HTR-8/SVneo (cell line): ENCODE measurements at regions not wholly inside any gene's neighbourhood (a gene's known extent, or its start where the extent isn't known, plus 50 kb on each side); places are given as distances from the start of the nearest gene placed in this dataset.
A peak's percentile ranks its signal among the peaks of the same experiment; 100 is the strongest.
"Not testable (repeated sequence)": the region's sequence is repeated elsewhere in the genome, so short reads cannot be mapped to it uniquely, and the experiment has no call there.

ENCODE experiments used
- DNase-seq: peaks from one replicate; pipeline ENCODE4 v3.0.0; 2011; ENCODE audit warnings: low spot score, mixed read lengths; ENCODE audit not compliant: insufficient read length
- FAIRE-seq: peaks from 2 replicates; lab custom pipeline; 2011; peaks lifted over from hg19 to GRCh38; lab: Jason Lieb, UNC

DNA sequence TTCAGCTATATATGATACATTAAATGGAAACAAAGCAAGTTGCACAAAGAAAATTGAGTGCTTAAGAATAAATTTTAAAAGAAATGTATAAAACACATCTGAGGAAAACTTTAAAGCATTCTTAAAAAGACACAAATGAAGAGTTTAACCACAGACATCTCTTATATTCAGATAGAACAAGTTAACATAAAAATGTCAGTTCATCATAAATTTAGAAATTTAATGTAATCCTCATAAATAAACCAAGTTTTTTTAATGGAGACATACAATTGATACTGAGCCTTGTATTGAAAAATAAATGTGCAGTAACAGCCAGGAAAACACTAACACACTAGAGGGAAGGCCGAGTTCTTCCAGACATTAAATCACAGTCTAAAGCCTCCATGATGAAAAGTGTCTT is 243.9 kb upstream of the MKLN1 start:
- FAIRE-seq (no peak), DNase-seq (no peak)

DNA sequence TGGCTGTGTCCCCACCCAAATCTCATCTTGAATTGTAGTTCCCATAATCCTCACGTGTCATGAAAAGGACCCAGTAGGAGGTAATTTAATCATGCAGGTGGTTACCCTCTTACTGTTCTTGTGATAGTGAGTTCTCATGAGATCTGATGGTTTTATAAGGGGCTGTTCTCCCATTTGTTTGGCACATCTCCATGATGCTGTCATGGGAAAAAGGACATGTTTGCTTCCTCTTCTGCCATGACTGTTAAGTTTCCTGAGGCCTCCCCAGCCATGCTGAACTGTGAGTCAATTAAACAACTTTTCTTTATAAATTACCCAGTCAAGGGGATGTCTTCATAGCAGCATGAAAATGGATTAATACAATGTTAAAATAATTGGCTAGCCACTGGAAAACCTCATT is 243.3 kb upstream of the MKLN1 start:
- not testable (repeated sequence) for DNase-seq, FAIRE-seq

DNA sequence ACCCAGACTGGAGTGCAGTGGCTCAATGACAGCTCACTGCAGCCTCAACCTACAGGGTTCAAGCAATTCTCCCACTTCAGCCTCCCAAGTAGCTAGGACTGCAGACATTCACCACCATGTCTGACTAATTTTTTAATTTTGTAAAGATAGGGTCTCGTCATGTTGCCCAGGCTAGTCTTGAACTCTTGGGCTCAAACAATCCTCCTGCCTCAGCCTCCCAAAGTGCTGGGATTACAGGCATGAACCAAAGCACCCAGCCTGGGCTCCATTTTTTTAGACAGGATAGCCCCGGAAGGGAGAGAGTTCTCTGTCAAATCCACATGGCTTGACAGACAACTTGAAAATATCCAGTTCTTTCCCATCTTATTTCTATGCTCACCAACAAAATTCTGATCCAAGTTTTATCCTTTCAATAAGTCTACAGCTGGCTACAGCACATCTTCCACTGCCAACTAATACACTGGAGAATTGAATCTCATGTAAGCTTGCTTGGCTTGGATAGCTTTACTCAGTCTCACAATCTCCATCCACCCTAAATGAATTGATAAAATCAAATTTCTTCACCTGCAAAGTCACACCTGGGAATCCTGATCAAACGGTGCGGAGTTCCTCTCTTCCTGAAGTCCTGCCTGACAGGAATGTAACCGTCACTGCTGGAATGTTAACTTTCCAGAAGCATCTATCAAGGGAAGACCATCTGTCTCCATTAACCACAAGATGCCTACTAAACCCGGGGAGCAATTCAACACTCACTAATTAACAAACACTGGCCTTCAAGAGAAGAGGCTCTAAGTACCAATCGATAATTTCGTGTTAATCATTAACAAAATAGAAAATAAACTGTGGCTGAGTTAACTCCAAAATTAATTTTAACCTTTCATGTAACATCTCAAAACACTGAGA is 239.7 kb upstream of the MKLN1 start:
- no peak for DNase-seq
- no peak for FAIRE-seq

DNA sequence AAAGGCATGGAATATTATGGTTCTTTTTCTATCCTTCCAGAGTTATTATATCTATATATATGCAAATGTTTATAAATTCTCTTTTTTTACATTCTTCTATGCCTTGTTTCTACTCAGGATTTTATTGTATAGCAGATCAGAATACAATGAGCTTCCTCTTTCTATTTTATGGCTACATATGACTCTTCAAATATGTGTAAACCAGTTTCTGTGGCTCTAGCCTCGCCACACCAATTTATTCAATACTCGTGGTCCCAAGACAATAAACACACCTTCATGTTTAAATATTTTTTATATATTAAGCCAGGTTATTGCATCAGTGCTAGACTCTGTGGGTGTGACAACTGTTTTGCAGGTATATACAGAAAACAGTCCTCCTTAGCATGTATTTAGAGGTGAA is 237.5 kb upstream of the MKLN1 start:
- FAIRE-seq (no peak), DNase-seq (no peak)

DNA sequence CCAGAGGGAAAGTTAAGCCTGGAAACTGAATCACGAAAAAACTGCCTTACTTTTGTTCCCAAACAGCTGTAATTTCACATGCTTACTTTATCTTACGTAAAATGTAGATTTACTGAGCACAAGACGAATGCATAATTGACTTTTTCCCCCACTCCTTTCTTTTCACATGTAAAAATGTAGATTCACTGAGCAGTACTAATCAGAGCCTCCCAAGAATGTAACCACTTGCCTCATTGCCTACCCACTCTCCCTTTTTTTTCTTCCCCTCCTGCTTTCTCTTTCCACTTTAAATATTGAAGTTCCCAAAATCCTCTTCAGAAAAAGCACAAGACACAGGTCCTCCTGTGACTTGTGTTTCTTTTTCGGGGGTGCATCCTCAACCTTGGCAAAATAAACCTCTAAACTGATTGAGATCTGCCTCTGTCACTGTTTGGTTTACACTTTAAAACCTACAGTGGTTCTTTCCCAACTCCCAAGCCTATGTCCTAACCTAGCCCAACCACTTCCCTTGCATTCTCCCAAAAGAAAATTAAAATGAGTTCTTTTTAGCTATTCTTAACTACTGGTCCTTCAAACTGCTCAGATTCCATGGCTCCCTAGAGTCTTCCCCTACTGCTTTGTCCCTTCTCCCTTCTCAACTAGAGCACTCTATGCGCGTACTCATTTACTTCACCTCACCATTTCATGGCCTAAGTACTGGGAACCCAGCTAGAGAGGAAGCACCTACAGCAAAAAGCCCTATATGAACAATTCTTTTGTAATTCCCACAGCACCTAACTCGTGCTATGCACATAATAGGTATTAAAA is 236.6 kb upstream of the MKLN1 start:
- DNase-seq (no peak), FAIRE-seq (no peak)

DNA sequence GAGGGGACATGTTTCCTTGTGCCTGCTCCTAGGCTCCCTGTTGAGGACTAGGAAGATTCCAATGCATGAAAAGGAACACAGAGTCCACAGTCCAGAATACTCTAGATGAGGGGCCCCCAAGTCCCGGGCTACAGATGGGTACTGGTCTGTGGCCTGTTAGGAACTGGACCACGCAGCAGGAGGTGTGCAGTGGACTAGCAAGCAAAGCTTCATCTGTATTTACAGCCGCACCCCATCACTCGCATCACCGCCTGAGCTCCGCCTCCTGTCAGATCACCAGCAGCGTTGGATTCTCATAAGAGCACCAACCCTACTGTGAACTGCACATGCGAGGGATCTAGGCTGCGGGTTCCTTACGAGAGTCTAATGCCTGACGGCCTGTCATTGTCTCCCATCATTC is 233.0 kb upstream of the MKLN1 start:
- FAIRE-seq: no peak
- DNase-seq: no peak

DNA sequence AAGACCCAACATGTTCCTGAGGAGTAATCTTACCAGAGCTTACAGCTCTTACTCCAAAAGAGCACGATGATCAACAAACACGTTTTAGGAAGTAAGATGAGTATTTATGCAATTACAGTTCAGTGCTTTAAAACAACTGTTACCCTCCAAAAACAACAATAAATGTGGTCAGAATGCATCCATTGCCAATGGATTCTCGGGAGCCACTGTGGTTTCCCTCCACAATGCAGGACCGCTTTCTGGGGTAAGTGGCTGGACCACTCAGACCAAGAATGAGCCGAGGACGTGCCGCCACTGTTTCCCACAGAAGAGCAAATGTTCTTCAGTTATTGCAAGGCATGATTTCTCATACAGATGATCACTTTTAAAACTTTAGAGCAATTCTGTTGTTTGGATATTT is 232.3 kb upstream of the MKLN1 start:
- DNase-seq (no peak), FAIRE-seq (no peak)

DNA sequence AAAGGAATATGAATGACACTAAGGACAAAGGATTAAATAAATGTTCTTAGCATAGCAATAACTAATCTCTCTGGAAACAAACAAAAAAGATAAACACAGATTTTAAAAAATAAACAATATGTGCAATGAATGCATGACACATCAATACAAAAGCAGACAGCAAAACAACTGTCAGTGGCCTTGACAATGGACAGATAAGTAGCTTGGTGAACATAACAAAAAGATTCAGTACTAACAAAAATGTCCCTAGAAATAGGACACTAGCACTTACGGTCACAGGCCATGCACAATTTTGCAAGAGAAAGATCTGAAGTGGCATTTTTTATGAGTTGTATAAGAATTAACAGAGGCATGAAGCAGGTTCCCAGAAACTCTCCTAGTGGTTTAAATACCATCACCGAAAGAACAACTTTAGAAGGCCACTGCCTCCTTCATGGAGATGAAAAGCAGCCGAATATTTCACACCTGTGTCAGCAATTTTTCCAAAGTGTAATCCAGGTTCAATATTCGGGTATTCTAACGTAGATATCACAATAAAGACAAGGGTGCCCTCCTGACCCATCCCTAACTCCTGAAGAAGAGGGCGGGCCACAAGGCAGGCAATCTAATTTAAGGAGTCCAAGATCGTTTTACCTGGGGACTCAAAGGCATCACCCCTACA is 231.3 kb upstream of the MKLN1 start:
- FAIRE-seq: no peak
- no peak for DNase-seq

DNA sequence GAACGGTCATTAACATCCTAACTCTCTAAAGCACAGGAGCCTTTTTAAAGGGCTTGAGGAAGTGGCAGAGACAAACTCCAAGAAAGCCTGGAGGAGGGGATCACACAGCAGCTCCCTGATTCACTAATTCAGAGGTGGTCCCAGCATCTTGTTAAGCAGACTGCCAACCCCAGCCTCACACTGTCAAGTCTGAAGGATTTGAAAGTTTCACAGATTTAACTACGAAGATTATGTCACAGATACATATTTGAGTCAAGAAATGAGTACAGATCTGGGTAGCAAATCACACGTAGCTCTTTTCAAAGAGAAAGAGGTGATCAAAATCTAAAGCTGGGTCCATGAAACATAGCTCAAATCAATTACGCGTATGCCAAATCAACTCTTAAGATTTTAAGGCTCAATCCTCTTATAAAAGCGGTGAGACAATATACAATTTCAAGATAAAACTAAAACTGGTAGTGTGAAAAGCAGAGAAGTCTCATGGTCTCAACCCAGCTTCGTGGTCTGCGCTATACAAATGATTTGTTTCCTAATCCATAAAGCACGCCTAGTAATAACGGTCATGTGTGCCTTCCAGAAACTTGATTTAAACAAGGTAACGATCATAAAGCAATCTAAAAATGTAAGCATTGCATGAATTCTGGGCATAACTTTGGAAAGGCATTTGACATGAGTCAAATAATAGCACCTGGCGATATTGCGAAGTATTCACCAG is 229.9 kb upstream of the MKLN1 start:
- DNase-seq: no peak
- FAIRE-seq: no peak

DNA sequence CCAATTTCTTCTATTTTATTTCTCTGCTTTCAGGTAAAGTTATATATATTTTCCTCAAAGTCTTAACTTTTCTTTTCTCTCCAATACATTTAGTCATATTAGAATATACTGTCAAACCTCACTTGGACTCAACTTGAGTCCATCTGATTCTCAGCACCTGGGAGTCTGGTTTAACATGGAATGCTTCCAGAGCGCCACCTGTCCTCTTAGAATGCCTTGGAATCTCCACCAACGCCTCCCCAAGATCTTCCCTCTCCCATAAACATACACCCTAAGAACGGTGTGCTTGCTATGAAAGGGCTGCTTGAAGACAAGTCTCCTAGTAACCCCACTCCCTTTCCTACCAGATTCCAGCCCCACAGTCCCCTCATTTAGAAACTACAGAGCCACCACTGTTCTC is 229.1 kb upstream of the MKLN1 start:
- no peak for FAIRE-seq

DNA sequence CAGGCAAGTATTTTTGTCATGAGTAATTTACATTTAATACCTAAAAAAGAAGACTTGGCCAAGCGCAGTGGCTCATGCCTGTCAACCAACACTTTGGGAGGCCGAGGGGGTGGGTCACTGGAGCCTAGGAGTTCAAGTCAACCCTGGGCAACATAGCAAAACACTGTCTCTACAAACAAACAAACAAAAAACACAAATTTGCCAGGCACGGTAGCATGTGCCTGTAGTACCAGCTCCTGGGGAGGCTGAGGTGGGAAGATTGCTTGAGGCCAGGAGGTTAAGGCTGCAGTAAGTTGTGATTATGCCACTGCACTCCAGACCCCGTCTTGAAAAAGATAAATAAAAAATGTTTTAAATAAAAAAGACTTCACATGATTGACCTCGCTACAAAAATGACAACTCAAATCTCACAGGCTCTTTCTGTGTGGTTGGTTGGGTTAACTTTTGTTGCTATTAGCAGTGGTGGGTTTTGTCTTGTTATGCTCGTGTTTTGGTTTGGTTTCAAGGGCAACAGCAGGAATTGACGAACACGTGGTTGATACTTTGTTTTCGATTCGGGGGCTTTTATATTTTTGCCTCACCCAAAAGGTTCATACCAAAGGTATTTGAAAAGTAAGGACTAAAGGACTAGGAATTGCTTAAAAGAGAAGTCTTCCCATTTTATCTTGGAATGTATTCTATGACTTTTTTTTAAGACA is 227.2 kb upstream of the MKLN1 start:
- FAIRE-seq (no peak), DNase-seq (no peak)

More for the DNA sequence above, 229.1 kb upstream of the MKLN1 start:
- DNase-seq: no peak

DNA sequence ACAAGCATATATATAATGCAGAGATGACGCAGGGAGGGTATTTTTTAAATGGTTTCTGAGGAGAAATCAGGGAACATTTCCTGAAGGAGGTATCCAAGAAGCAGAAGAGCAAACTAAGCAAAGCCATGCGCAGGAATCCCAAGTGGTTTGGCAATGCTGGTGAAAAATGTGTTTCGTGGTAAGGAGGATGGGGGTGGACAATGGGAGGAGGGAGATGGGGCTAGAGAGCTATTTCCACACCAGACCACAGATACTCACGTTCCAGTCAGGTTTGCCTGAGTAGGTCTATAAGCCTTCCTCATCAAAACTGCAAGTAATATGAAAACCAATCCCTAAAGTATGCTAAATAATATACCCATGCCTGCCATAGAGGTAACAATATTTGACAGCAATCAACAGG is 223.7 kb upstream of the MKLN1 start:
- FAIRE-seq: no peak
- DNase-seq: no peak

DNA sequence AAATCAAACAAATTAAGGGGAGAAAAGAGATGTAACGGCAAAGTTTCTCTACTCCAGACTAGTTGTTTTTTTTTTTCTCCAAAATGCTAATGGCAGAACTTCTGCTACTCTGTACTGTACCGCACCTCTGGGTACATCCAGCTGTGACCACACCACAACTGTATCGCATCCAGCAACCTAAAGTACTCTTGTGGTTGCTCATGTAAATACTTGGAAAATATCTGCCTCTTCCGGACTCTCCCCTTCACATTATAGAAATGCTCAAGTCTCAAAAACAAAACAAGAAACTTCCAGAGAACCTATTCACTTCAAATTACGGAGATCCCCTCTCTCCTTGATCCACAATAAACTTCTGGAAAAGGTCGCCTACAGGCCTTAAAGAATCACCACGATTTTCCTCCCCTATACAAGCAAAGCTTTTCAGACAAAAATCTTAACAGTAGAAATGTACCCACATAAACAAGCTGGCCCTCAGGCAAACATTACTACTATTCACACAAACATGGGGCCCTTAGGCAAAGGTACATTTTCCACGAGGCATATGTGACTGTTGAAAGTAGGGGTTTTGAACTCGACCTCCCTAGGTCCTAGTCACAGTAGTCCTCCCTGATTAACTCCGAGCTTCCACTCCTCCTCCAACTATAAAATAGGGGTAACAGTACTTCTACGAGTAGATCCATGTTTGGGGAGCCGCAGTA is 222.9 kb upstream of the MKLN1 start:
- no peak for FAIRE-seq
- DNase-seq: no peak

DNA sequence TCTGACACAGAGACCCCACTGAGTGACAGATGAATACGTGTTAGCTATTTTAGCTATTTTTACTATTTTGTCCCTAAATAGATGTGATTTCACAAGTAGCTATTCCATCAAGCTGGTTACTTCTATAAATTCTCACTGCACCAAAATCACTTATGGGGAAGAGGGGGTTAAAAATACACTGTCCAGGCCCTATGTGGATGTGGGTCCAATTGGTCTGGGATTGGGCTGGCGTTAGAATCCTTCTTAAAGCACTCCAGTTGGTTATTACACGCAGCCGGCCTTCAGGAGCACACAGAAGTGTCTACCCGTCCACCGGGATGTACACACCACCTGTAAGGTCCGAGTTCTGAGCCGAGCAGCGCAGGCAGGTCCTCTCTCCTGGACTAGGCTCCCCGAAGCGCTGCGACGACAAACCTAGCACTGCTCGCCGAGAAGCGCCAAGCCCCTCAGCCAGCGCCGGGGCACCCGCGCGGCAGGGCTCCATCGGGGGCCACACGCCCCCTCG is 222.3 kb upstream of the MKLN1 start:
- DNase-seq (peak; percentile 28), FAIRE-seq (no peak)

DNA sequence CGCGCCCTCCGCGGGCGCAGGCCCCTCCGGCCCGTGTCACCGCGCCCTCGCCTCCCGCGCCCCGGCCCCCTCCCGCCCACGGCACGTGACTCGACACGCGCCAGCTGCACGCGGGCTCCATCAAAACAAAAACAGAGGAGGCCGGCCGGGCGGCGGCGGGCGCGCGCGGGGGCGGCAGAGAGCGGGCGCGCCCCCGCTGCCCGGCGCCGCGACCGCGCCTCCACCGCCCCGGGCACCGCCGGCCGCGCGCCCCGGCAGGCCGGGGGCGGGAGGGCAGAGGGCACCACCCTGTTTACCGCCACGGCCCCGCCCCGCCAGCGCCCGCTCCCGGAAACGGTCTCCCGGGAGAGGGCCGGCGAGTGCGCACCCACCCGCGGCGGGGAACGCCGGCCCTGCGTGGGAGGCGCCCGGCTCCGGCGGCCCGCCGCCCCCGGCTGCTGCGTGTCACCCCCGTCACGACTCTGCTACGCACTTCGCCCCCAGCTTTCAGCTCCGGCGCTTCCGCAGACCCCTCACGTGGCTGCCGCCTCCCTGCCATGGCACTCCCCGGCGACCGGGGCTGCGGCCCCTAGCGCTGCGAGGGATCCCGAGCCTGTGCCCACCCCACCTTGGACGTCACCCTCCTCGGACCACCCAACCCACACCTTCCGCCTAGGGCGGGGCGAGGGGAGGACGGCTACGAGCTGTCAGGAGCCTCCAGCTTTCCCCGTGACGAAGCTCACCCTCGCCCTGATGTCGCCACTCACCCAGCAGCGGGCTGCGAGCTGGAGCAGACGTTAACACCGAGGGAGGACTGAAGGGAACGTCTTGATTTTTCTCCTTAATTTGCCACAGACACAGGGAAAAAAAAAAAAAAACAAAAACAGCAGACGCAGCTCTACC is 221.6 kb upstream of the MKLN1 start:
- peak; percentile 72 for DNase-seq
- no peak for FAIRE-seq

DNA sequence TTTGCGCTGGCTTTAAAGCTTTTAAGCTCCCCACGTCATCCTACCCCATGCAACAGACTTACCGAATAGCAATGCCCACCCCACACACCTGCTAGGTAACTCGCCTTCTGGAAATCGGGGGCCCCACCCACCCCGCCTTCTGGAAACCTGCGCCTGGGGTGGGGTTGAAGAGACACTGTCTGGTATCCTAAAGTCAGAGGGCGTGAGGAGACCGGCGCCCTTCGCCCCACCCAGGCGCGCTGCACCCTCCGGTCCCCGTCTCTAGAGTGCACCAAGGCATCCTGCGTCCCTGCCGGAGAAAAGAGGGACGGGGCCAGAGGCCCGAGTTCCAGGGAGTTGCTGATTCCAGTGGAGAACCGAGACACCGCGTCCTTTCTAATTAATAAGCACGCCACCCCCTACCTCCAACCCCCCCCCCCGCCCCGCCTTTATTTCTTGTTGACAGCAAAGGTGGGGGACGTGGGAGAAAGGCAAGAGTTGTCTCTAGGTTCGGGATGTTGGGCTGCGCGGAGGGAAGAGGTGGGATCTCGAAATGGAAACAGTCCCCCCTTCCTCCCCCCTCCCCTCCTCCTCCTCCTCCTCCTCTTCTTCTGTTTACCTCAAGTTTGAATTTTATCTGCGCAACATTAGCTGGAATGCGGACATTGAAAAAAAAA is 220.9 kb upstream of the MKLN1 start:
- no peak for DNase-seq
- no peak for FAIRE-seq
